ENCODE measurements at regions not wholly inside any gene's neighbourhood (a gene's known extent, or its start where the extent isn't known, plus 50 kb on each side); places are given as distances from the start of the nearest gene placed in this dataset.

GRCh38 chr5:3050863-3051262 lies 299.4 kb upstream of the IRX2 start:
- TF ChIP-seq CTCF (conservative IDR thresholded peaks at IDR 0.05; ENCODE audit: low read depth in 2 of 2) (no peak), NANOG (IDR thresholded peaks at IDR 0.05; ENCODE audit: borderline replicate concordance) (no peak), EZH2phosphoT487 (IDR thresholded peaks at IDR 0.05; ENCODE audit: unreplicated experiment) (no peak), REST (IDR thresholded peaks at IDR 0.05; ENCODE audit: unreplicated experiment) (no peak), POLR2AphosphoS5 (IDR thresholded peaks at IDR 0.05; ENCODE audit: low read depth) (no peak), EZH2 (IDR thresholded peaks at IDR 0.05; ENCODE audit: low read depth, unreplicated experiment) (no peak)
- TF ChIP-seq, protein P1, sequence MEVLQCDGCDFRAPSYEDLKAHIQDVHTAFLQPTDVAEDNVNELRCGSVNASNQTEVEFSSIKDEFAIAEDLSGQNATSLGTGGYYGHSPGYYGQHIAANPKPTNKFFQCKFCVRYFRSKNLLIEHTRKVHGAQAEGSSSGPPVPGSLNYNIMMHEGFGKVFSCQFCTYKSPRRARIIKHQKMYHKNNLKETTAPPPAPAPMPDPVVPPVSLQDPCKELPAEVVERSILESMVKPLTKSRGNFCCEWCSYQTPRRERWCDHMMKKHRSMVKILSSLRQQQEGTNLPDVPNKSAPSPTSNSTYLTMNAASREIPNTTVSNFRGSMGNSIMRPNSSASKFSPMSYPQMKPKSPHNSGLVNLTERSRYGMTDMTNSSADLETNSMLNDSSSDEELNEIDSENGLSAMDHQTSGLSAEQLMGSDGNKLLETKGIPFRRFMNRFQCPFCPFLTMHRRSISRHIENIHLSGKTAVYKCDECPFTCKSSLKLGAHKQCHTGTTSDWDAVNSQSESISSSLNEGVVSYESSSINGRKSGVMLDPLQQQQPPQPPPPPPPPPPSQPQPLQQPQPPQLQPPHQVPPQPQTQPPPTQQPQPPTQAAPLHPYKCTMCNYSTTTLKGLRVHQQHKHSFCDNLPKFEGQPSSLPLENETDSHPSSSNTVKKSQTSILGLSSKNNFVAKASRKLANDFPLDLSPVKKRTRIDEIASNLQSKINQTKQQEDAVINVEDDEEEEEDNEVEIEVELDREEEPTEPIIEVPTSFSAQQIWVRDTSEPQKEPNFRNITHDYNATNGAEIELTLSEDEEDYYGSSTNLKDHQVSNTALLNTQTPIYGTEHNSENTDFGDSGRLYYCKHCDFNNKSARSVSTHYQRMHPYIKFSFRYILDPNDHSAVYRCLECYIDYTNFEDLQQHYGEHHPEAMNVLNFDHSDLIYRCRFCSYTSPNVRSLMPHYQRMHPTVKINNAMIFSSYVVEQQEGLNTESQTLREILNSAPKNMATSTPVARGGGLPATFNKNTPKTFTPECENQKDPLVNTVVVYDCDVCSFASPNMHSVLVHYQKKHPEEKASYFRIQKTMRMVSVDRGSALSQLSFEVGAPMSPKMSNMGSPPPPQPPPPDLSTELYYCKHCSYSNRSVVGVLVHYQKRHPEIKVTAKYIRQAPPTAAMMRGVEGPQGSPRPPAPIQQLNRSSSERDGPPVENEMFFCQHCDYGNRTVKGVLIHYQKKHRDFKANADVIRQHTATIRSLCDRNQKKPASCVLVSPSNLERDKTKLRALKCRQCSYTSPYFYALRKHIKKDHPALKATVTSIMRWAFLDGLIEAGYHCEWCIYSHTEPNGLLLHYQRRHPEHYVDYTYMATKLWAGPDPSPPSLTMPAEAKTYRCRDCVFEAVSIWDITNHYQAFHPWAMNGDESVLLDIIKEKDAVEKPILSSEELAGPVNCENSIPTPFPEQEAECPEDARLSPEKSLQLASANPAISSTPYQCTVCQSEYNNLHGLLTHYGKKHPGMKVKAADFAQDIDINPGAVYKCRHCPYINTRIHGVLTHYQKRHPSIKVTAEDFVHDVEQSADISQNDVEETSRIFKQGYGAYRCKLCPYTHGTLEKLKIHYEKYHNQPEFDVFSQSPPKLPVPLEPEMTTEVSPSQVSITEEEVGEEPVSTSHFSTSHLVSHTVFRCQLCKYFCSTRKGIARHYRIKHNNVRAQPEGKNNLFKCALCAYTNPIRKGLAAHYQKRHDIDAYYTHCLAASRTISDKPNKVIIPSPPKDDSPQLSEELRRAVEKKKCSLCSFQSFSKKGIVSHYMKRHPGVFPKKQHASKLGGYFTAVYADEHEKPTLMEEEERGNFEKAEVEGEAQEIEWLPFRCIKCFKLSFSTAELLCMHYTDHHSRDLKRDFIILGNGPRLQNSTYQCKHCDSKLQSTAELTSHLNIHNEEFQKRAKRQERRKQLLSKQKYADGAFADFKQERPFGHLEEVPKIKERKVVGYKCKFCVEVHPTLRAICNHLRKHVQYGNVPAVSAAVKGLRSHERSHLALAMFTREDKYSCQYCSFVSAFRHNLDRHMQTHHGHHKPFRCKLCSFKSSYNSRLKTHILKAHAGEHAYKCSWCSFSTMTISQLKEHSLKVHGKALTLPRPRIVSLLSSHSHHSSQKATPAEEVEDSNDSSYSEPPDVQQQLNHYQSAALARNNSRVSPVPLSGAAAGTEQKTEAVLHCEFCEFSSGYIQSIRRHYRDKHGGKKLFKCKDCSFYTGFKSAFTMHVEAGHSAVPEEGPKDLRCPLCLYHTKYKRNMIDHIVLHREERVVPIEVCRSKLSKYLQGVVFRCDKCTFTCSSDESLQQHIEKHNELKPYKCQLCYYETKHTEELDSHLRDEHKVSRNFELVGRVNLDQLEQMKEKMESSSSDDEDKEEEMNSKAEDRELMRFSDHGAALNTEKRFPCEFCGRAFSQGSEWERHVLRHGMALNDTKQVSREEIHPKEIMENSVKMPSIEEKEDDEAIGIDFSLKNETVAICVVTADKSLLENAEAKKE (CRISPR knock-in tag; IDR thresholded peaks at IDR 0.05), result no peak
